HG02885 (cell line): ENCODE measurements at regions not wholly inside any gene's neighbourhood (a gene's known extent, or its start where the extent isn't known, plus 50 kb on each side); places are given as distances from the start of the nearest gene placed in this dataset.
"Not testable (repeated sequence)": the region's sequence is repeated elsewhere in the genome, so short reads cannot be mapped to it uniquely, and the experiment has no call there.

Source experiments
- ATAC-seq: cut with Tn5 transposase; IDR thresholded peaks from one replicate; pipeline ENCODE4 v1.9.1; 2021; ENCODE audit warnings: mild to moderate bottlenecking; ENCODE audit not compliant: unreplicated experiment, poor library complexity

- no peak for ATAC-seq
Measured at GRCh38 chr2:215866606-215867005, 146.7 kb downstream of the MREG start.

- no peak for ATAC-seq
Measured at GRCh38 chr2:215863687-215864086, 149.7 kb downstream of the MREG start.

DNA sequence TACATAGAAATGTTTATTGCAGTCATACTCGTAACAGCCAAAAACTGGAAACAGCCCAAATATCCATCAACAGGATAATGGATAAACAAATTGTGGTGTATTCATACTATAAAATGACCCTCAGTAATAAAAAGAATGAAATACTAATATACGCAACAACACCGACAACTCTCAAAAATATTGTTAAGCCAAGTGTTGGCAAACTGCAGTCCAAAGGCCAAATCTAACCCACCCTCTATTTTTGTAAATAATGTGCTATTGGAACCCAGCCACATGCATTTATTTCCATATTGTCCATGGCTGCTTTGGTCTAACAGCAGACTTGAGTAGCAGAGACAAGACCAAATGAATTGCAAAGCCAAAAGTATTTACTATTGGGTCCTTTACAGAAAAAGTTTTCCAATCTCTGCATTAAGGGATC, 151.0 kb downstream of the MREG start:
- no peak for ATAC-seq

DNA sequence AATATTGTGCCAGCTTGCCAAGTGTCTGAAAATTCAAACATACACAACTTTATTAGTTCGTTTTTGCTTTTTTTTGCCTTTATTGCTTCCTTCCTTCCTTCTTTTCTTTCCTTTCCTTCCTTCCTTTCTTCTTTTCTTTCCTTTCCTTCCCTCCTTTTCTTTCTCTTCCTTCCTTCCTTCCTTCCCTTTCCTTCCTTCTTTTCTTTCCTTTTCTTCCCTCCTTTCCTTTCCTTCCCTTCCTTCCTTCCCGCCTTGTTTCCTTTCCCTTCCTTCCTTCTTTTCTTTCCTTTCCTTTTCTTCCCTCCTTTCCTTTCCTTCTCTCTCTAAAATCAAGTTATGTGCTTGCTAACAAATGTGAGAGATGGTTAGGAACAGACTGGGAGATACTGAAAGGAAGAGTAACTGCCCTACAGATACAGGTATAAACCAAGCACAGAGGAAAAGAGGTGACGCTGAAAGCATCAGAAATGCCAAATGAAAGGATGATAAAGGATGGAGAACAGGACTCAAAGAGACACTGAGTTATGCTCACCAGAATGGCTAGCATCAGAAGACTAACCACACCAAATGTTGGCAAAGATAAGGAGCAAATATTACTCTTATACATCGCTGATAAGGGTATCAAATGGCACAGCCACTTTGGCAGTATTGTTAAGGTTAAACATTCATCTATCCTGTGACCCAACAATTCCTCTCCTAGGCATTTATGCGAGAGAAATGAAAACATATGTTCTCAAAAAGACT, 151.6 kb downstream of the MREG start:
- no peak for ATAC-seq

- no peak for ATAC-seq
Measured at GRCh38 chr2:215856080-215856479, 157.3 kb downstream of the MREG start.

DNA sequence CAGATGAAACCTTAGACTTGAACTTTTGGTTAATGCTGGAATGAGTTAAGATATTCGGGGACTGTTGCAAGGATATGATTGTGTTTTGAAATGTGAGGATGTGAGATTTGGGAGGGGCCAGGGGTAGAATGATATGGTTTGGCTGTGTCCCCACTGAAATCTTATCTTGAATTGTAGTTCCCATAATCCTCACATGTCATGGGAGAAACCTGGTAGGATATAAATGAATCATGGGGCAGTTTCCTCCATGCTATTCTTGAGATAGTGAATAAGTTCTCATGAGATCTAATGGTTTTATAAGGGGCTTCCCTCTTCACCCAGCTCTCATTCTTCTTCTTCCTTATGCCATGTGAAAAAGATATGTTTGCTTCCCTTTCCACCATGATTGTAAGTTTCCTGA, 158.0 kb downstream of the MREG start:
- ATAC-seq: not testable (repeated sequence)

GRCh38 chr2:215854008-215854407, 159.3 kb downstream of the MREG start:
- ATAC-seq: no peak

GRCh38 chr2:215851696-215852095, 161.7 kb downstream of the MREG start:
- no peak for ATAC-seq

DNA sequence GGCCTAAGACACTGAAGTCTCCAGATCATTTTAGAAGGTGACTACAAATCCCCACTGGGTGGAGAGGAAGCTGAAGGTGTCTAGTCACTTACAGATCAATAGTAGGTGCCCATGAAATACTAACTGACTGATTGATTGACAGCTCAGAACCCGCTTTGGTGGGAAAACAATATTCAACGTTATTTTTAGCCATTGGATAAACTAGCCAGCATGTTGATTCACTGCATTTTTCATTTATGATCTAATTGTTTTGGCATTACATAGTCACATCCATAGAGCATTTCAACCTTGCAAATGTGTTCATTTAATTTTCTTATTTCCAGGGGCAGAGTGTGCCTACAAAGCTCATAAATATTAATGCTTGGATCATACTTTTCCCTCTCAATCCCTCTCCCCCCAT, 162.3 kb downstream of the MREG start:
- ATAC-seq: no peak

- ATAC-seq: no peak
Measured at GRCh38 chr2:215850380-215850779, 163.0 kb downstream of the MREG start.

GRCh38 chr2:215849771-215850170, 163.6 kb downstream of the MREG start:
- no peak for ATAC-seq

GRCh38 chr2:215848698-215849097, 164.7 kb downstream of the MREG start:
- ATAC-seq: no peak

DNA sequence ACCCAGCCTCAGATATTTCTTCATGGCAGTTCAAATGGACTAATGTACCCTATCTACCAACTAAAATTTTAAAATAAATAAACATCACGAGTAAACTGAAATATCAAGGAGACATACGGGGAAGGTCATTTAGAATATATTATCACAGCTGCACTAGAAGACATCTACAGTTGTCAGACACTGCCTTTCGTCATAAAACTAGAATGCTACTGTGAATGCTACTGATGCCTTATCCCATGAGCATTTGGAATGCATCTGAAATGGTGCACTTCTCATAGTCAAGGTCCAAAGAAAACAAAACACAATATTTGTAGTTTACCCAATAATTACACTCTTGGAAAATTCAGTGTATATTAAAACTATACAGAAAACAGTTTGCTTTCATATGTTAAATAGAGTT, 165.2 kb downstream of the MREG start:
- ATAC-seq: no peak

DNA sequence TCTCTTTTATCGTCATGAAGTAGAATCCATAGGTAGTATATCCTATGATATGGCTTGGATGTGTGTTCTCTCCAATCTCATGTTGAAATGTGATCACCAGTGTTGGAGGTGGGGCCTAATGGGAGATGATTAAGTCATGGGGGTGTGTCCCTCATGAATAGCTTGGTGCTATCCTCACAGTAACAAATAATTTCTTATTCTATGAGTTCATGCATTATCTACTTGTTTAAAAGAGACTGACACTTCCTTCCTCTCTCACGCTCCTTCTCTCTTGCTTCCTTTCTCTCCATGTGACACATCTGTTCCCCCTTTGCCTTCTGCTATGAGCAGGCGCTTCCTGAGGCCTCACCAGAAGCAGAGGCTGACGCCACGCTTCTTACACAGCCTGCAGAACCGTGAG, 165.6 kb downstream of the MREG start:
- ATAC-seq: no peak

- ATAC-seq: no peak
Measured at GRCh38 chr2:215847056-215847455, 166.3 kb downstream of the MREG start.

- peak; percentile 81 for ATAC-seq
Measured at GRCh38 chr2:215845839-215846586, 167.3 kb downstream of the MREG start.

DNA sequence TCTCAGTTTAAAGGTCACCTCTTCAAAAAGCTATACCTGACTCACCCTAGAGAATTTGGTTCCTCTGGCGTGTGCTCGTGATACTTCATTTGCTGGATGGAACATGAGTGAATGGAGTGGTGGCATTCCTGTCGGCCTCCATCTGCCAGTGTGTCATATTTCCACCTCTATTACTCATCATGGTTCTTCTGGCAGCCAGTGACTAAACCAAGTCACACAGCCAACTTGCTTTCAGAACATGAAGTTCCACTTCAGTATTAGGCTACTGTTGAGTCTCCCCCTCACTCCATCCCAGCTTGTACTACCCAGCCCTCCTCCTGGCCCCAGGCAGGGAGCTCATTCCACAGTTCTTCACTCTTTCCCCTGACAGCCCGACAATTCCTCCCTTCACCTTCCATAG, 169.8 kb downstream of the MREG start:
- no peak for ATAC-seq

GRCh38 chr2:215841175-215841816, 172.1 kb downstream of the MREG start:
- ATAC-seq: peak; percentile 5

GRCh38 chr2:215839816-215840215, 173.5 kb downstream of the MREG start:
- no peak for ATAC-seq

- no peak for ATAC-seq
Measured at GRCh38 chr2:215839309-215839708, 174.0 kb downstream of the MREG start.

GRCh38 chr2:215836881-215837280, 176.5 kb downstream of the MREG start:
- no peak for ATAC-seq
